GM21529 (cell line): ENCODE measurements at regions not wholly inside any gene's neighbourhood (a gene's known extent, or its start where the extent isn't known, plus 50 kb on each side); places are given as distances from the start of the nearest gene placed in this dataset.
"Not testable (repeated sequence)": the region's sequence is repeated elsewhere in the genome, so short reads cannot be mapped to it uniquely, and the experiment has no call there.

Experiments used
- ATAC-seq: cut with Tn5 transposase; IDR thresholded peaks from one replicate; pipeline ENCODE4 v1.9.1; 2021; ENCODE audit not compliant: unreplicated experiment

DNA sequence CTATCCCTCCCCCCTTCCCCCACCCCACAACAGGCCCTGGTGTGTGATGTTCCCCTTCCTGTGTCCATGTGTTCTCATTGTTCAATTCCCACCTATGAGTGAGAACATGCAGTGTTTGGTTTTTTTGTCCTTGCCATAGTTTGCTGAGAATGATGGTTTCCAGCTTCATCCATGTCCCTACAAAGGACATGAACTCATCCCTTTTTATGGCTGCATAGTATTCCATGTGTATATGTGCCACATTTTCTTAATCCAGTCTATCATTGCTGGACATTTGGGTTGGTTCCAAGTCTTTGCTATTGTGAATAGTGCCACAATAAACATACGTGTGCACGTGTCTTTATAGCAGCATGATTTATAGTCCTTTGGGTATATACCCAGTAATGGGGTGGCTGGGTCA is 52.3 kb upstream of the MAN1A2 start:
- not testable (repeated sequence) for ATAC-seq

GRCh38 chr1:117313555-117313954 is 53.7 kb upstream of the MAN1A2 start:
- no peak for ATAC-seq

DNA sequence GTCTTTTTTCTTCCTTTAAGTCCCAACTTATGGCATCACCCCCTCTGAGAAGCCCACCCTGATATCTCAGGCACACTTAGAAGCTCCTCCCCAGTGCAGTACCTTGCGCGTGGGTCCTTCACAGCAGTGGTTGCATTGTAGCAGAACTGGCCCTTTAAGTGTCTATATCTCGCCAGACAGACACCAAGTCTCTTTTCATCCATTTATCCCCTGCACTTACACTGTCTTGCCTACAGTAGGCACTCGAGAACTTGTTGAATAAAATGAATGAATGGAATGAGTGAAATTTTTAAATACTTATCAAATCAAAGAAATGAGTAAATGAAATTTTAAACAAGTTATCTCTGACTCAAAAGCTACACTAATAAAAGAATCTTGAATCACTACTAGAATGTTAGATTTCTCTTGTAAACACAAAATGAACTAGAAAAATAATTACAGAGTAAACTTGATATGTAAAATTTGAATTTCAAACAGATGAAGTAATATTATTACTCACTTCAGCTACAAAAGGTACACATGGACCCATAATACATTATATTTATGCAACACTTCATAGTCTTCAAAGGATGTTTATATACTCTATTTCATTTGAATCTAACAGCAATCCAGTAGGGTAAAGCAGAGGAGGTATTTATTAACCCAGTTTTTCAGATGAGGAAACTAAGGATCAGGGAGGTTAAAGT is 54.7 kb upstream of the MAN1A2 start:
- no peak for ATAC-seq

DNA sequence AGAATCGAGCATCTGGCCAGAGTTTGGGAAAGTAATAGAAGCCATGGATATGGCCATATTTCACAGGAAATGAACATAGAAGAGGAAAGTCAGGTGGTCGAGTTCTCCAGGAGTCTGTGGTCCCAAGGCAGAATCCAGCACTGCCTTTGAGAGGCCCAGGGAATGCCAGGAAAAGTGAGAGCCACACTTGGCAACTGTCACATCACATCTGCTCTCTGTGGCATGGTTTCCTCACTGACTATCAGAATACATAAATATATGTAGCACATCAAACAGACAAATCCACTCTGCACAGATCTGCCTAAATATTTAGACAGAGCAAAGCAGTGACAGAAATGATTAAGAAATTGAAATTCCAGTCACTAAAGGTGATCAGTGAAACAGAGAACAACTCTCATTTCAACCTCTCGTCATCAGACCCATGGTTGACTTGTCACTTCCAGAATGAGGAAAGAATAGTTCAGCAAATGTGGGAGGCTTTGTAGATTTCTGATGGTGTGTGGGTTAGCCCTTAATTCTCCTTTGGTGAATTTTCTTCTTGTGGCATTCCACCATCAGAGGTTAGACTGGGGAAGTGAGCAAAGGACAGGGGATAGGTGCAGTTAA is 58.8 kb upstream of the MAN1A2 start:
- ATAC-seq = no peak

- ATAC-seq = no peak
These were observed 65.3 kb upstream of the MAN1A2 start for GRCh38 chr1:117301901-117302300.

DNA sequence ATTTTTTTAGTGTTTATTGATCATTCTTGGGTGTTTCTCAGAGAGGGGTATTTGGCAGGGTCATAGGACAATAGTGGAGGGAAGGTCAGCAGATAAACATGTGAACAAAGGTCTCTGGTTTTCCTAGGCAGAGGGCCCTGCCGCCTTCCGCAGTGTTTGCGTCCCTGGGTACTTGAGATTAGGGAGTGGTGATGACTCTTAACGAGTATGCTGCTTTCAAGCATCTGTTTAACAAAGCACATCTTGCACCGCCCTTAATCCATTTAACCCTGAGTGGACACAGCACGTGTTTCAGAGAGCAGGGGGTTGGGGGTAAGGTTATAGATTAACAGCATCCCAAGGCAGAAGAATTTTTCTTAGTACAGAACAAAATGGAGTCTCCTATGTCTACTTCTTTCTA is 67.1 kb upstream of the MAN1A2 start:
- not testable (repeated sequence) for ATAC-seq

DNA sequence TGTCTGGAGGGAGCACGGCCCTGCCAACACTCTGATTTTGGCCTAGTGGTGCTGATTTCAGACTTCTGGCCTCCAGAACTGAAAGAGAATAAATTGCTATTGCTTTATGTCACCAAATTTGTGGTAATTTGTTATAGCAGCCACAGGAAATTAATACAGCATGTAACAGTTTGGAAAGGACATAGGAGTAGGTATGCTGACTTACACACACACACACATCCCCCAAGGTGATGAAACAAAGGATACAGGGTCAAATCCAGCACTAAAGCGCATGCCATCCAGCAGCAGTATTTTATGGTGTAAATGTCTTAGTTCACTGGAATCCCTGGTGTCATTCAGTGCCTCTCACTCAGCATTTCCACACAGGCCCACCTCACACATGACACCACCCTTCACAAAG is 72.2 kb upstream of the MAN1A2 start:
- ATAC-seq = no peak

- no peak for ATAC-seq
These were observed 76.4 kb upstream of the MAN1A2 start for GRCh38 chr1:117290890-117291289.

DNA sequence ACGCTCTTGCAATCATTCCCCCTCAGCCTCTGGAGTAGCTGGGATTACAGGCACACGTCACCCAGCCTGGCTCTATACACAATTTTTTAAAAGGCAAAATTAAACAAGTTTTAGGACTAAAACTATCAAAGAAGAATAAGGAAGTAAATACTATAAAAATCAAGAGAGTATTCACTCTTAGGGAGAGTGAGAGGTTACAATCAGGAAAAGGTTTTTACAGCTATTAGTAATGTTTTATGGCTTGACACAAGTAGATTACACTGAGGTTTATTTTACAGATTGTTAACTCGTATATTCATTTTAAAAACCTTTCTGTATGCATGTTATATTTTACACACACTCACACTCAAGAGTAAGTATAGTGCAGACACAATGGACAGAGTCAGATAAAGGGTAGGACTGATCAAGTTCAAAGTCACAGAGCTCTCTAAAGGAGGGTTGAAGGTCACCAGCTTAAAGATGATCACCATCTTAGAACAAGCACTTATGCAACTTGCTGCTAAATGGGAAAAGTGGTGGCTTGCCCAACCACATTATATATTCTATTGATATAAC is 77.9 kb upstream of the MAN1A2 start:
- no peak for ATAC-seq

DNA sequence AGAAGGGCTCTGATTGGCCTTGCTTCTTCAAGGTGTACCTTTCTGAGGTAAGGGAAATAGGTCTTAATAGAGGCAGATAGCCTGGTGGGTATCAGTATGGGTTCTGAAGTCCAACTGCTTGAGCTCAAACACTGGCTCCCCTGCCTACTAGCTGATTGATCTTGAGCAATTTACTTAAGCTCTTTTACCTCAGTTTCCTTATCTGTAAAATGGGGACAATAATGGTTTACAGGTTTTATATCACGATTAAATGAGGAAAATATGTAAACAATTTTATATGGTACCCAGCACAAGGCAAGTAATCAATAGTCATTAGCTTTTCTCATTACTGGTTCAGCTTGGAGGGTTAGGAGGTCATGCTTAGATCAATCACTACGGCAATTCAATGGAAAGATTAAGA is 75.8 kb upstream of the VTCN1 start:
- ATAC-seq = no peak

DNA sequence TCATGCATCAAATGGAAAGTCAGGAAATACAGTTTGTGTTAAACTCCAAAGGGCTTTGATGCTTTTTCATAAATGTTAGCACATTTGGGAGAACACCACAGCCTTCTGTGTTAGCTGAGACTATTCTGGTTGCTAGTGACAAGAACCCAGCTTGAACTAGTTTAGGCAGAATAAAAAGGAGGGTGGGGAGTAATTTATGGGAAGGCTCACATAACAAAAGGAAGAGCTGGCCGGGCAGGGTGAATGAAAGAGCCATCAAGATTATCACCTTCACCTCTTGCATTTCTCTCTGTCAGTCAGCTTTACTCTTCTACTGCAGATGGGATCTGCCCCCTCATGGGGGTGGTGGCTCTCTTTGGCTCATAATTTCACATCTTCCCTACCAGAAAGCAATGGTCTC is 75.4 kb upstream of the VTCN1 start:
- ATAC-seq = no peak

- no peak for ATAC-seq
These were observed 73.9 kb upstream of the VTCN1 start for GRCh38 chr1:117284399-117285215.

- ATAC-seq = no peak
These were observed 67.8 kb upstream of the VTCN1 start for GRCh38 chr1:117278531-117278930.

GRCh38 chr1:117275055-117275454 is 64.3 kb upstream of the VTCN1 start:
- peak; percentile 42 for ATAC-seq

DNA sequence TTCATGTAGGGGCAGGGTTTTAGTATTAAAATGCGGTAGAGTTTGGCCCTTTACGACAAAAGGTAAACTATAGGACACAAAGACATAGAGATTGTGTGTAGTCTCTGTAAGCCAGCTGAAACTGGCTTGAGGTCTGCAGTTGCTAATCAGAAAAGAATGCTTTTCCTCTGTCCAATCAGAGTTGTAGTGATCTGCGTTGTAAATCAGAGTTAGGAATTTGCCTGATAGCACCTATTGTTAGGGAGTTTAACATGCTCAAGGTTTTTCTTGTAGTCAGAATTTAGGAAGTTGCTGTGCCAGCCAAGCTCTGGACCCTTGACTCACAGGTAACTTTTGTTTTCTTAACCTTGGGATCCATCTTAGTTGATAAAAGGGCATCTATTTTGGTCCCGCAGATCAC is 61.2 kb upstream of the VTCN1 start:
- ATAC-seq = no peak

GRCh38 chr1:117271129-117271528 is 60.4 kb upstream of the VTCN1 start:
- no peak for ATAC-seq

DNA sequence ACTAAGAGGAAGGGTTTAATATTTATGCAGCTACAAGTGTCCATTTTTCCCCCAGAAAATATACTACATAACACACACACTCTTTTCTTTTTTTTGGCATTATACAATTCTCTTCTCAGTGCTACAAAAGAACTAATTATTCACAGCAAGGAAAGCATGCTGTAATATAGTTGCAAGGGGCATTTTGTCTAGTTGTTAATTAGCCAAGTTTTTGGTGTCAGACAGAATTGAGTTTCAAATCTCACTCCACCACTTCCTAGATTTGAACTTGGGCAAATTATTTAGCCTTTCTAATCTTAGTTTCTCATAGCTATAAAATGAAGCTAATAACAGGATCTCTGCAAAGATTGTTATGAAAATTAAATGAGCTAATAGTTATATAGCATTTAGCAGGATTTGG is 60.0 kb upstream of the VTCN1 start:
- ATAC-seq = no peak

- ATAC-seq = no peak
These were observed 58.1 kb upstream of the VTCN1 start for GRCh38 chr1:117268535-117269455.

DNA sequence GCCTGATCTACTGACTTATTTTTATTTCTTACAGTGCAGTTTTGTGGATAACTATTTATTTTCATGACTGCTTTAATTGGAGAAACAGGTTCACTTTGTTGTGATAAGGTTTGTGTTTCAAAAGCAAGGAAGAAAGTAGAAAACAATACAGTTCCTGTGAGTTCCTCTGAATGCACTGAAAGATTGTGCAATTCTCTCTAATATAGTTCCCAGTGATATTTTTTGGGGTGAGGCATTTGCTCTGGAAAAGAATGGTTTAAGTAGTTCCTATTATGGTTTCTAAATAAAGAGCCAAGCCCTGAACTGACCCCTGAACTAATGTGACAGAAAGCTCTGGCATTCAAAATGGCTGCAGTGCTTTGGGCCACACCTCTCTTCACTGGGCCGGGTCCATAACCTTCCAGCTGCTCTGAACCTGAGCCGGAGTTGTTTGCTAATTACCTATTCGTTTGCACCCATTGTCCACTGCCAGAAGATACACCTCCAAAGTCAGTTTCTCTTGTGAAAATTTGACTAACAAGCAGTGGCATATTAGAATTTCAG is 56.6 kb upstream of the VTCN1 start:
- no peak for ATAC-seq

GRCh38 chr1:117262976-117263375 is 52.2 kb upstream of the VTCN1 start:
- no peak for ATAC-seq

- no peak for ATAC-seq
These were observed 50.7 kb upstream of the VTCN1 start for GRCh38 chr1:117261424-117261785.
